ENCODE measurements at regions not wholly inside any gene's neighbourhood (a gene's known extent, or its start where the extent isn't known, plus 50 kb on each side); places are given as distances from the start of the nearest gene placed in this dataset.

- no peak overlapping the region for H3K4ac ChIP-seq (ENCODE audit: low read depth in 1 of 2, low read length in 2 of 2)
- WGBS, result 97% methylated on average over 3 of the region's 3 CpGs
- no peak overlapping the region for H2BK12ac ChIP-seq (ENCODE audit: low read length in 2 of 2)
- no peak overlapping the region for H3K4me2 ChIP-seq (ENCODE audit: low read length, poor library complexity, severe bottlenecking)
- no peak overlapping the region for H4K91ac ChIP-seq (ENCODE audit: low read length)
- H3K4me3 ChIP-seq (ENCODE audit: insufficient read depth in 1 of 2, low read depth in 1 of 2, low read length in 2 of 2), result no peak overlapping the region
- H4K8ac ChIP-seq (ENCODE audit: low read length), result no peak overlapping the region
- no peak overlapping the region for H3K9ac ChIP-seq (ENCODE audit: low read length)
- H3K9me3 ChIP-seq (ENCODE audit: control insufficient read depth, low read length), result no peaks in the 10 kb centered on the region
- H3K36me3 ChIP-seq (ENCODE audit: control insufficient read depth in 1 of 2, insufficient read depth in 2 of 2, low read depth in 1 of 2, low read length in 2 of 2), result no peaks in the 10 kb centered on the region
- no peak overlapping the region for H2BK5ac ChIP-seq (ENCODE audit: low read depth, low read length, poor library complexity, severe bottlenecking)
- H3K23ac ChIP-seq (ENCODE audit: low read length in 2 of 2), result no peak overlapping the region
- H2AK5ac ChIP-seq (ENCODE audit: low read length, severe bottlenecking), result no peak overlapping the region
- H2BK120ac ChIP-seq (ENCODE audit: low read depth, low read length), result no peak overlapping the region
- DNase-seq, result no peak
- H3K27ac ChIP-seq (ENCODE audit: low read length, poor library complexity, severe bottlenecking), result no peak overlapping the region
- H3K14ac ChIP-seq (ENCODE audit: low read length in 2 of 2), result no peak overlapping the region
- no peaks in the 10 kb centered on the region for H3K27me3 ChIP-seq (ENCODE audit: control insufficient read depth in 1 of 2, insufficient read depth in 1 of 2, low read length in 2 of 2)
- no peaks in the 10 kb centered on the region for H3K79me1 ChIP-seq (replicated peaks; ENCODE audit: low read length, poor library complexity, severe bottlenecking)
- no peak overlapping the region for H2BK15ac ChIP-seq (ENCODE audit: low read depth, poor library complexity, severe bottlenecking)
- no peaks in the 10 kb centered on the region for H3K4me1 ChIP-seq (ENCODE audit: control insufficient read depth, insufficient read depth, low read depth, low read length)
- H3K18ac ChIP-seq (ENCODE audit: low read depth in 1 of 2, low read length in 2 of 2), result no peak overlapping the region
- no peak overlapping the region for H2AFZ ChIP-seq (ENCODE audit: low read depth, low read length)
These were observed 674.3 kb upstream of the RGS18 start for GRCh38 chr1:191483988-191484387.

GRCh38 chr1:191490303-191490702 is 668.0 kb upstream of the RGS18 start:
- H2AFZ ChIP-seq (ENCODE audit: low read depth, low read length), result no peak overlapping the region
- no peak overlapping the region for H2BK12ac ChIP-seq (ENCODE audit: low read length in 2 of 2)
- no peak overlapping the region for H3K4me3 ChIP-seq (ENCODE audit: insufficient read depth in 1 of 2, low read depth in 1 of 2, low read length in 2 of 2)
- no peaks in the 10 kb centered on the region for H3K79me1 ChIP-seq (replicated peaks; ENCODE audit: low read length, poor library complexity, severe bottlenecking)
- H2BK120ac ChIP-seq (ENCODE audit: low read depth, low read length), result no peak overlapping the region
- H3K4ac ChIP-seq (ENCODE audit: low read depth in 1 of 2, low read length in 2 of 2), result no peak overlapping the region
- no peak overlapping the region for H3K27ac ChIP-seq (ENCODE audit: low read length, poor library complexity, severe bottlenecking)
- H3K23ac ChIP-seq (ENCODE audit: low read length in 2 of 2), result no peak overlapping the region
- no peaks in the 10 kb centered on the region for H3K9me3 ChIP-seq (ENCODE audit: control insufficient read depth, low read length)
- H2AK5ac ChIP-seq (ENCODE audit: low read length, severe bottlenecking), result no peak overlapping the region
- no peak overlapping the region for H4K91ac ChIP-seq (ENCODE audit: low read length)
- WGBS, result 67% methylated on average over 1 of the region's 2 CpGs
- no peaks in the 10 kb centered on the region for H3K27me3 ChIP-seq (ENCODE audit: control insufficient read depth in 1 of 2, insufficient read depth in 1 of 2, low read length in 2 of 2)
- no peak overlapping the region for H3K9ac ChIP-seq (ENCODE audit: low read length)
- no peaks in the 10 kb centered on the region for H3K4me1 ChIP-seq (ENCODE audit: control insufficient read depth, insufficient read depth, low read depth, low read length)
- no peak overlapping the region for H3K14ac ChIP-seq (ENCODE audit: low read length in 2 of 2)
- no peak overlapping the region for H3K18ac ChIP-seq (ENCODE audit: low read depth in 1 of 2, low read length in 2 of 2)
- H2BK15ac ChIP-seq (ENCODE audit: low read depth, poor library complexity, severe bottlenecking), result no peak overlapping the region
- no peak for DNase-seq
- no peaks in the 10 kb centered on the region for H3K36me3 ChIP-seq (ENCODE audit: control insufficient read depth in 1 of 2, insufficient read depth in 2 of 2, low read depth in 1 of 2, low read length in 2 of 2)
- no peak overlapping the region for H2BK5ac ChIP-seq (ENCODE audit: low read depth, low read length, poor library complexity, severe bottlenecking)
- H4K8ac ChIP-seq (ENCODE audit: low read length), result no peak overlapping the region
- no peak overlapping the region for H3K4me2 ChIP-seq (ENCODE audit: low read length, poor library complexity, severe bottlenecking)

GRCh38 chr1:191495040-191495439 is 663.2 kb upstream of the RGS18 start:
- H2BK120ac ChIP-seq (ENCODE audit: low read depth, low read length), result no peak overlapping the region
- no peak overlapping the region for H4K91ac ChIP-seq (ENCODE audit: low read length)
- no peak overlapping the region for H3K27ac ChIP-seq (ENCODE audit: low read length, poor library complexity, severe bottlenecking)
- no peak overlapping the region for H2BK5ac ChIP-seq (ENCODE audit: low read depth, low read length, poor library complexity, severe bottlenecking)
- H3K9ac ChIP-seq (ENCODE audit: low read length), result no peak overlapping the region
- H3K18ac ChIP-seq (ENCODE audit: low read depth in 1 of 2, low read length in 2 of 2), result no peak overlapping the region
- no peak overlapping the region for H3K14ac ChIP-seq (ENCODE audit: low read length in 2 of 2)
- H3K9me3 ChIP-seq (ENCODE audit: control insufficient read depth, low read length), result no peaks in the 10 kb centered on the region
- H3K4me3 ChIP-seq (ENCODE audit: insufficient read depth in 1 of 2, low read depth in 1 of 2, low read length in 2 of 2), result no peak overlapping the region
- no peak overlapping the region for H3K23ac ChIP-seq (ENCODE audit: low read length in 2 of 2)
- no peaks in the 10 kb centered on the region for H3K79me1 ChIP-seq (replicated peaks; ENCODE audit: low read length, poor library complexity, severe bottlenecking)
- no peak overlapping the region for H4K8ac ChIP-seq (ENCODE audit: low read length)
- H3K4me2 ChIP-seq (ENCODE audit: low read length, poor library complexity, severe bottlenecking), result no peak overlapping the region
- no peak for DNase-seq
- no peak overlapping the region for H2AK5ac ChIP-seq (ENCODE audit: low read length, severe bottlenecking)
- no peak overlapping the region for H2BK15ac ChIP-seq (ENCODE audit: low read depth, poor library complexity, severe bottlenecking)
- H3K4ac ChIP-seq (ENCODE audit: low read depth in 1 of 2, low read length in 2 of 2), result no peak overlapping the region
- H2BK12ac ChIP-seq (ENCODE audit: low read length in 2 of 2), result no peak overlapping the region
- H3K27me3 ChIP-seq (ENCODE audit: control insufficient read depth in 1 of 2, insufficient read depth in 1 of 2, low read length in 2 of 2), result no peaks in the 10 kb centered on the region
- no peaks in the 10 kb centered on the region for H3K36me3 ChIP-seq (ENCODE audit: control insufficient read depth in 1 of 2, insufficient read depth in 2 of 2, low read depth in 1 of 2, low read length in 2 of 2)
- no peaks in the 10 kb centered on the region for H3K4me1 ChIP-seq (ENCODE audit: control insufficient read depth, insufficient read depth, low read depth, low read length)
- 83% methylated on average over 1 of the region's 2 CpGs for WGBS
- H2AFZ ChIP-seq (ENCODE audit: low read depth, low read length), result no peak overlapping the region

GRCh38 chr1:191498318-191498717 is 659.9 kb upstream of the RGS18 start:
- Histone ChIP-seq H3K36me3 (ENCODE audit: control insufficient read depth in 1 of 2, insufficient read depth in 2 of 2, low read depth in 1 of 2, low read length in 2 of 2) (no peaks in the 10 kb centered on the region), H2BK12ac (ENCODE audit: low read length in 2 of 2) (no peak overlapping the region), H4K8ac (ENCODE audit: low read length) (no peak overlapping the region), H4K91ac (ENCODE audit: low read length) (no peak overlapping the region), H3K23ac (ENCODE audit: low read length in 2 of 2) (no peak overlapping the region), H2AK5ac (ENCODE audit: low read length, severe bottlenecking) (no peak overlapping the region), H3K27ac (ENCODE audit: low read length, poor library complexity, severe bottlenecking) (no peak overlapping the region), H3K4me1 (ENCODE audit: control insufficient read depth, insufficient read depth, low read depth, low read length) (no peaks in the 10 kb centered on the region), H3K14ac (ENCODE audit: low read length in 2 of 2) (no peak overlapping the region), H3K9me3 (ENCODE audit: control insufficient read depth, low read length) (no peaks in the 10 kb centered on the region), H2AFZ (ENCODE audit: low read depth, low read length) (no peak overlapping the region), H2BK120ac (ENCODE audit: low read depth, low read length) (no peak overlapping the region), H2BK5ac (ENCODE audit: low read depth, low read length, poor library complexity, severe bottlenecking) (no peak overlapping the region), H3K79me1 (replicated peaks; ENCODE audit: low read length, poor library complexity, severe bottlenecking) (no peaks in the 10 kb centered on the region), H2BK15ac (ENCODE audit: low read depth, poor library complexity, severe bottlenecking) (no peak overlapping the region), H3K27me3 (ENCODE audit: control insufficient read depth in 1 of 2, insufficient read depth in 1 of 2, low read length in 2 of 2) (no peaks in the 10 kb centered on the region), H3K4me2 (ENCODE audit: low read length, poor library complexity, severe bottlenecking) (no peak overlapping the region), H3K18ac (ENCODE audit: low read depth in 1 of 2, low read length in 2 of 2) (no peak overlapping the region), H3K4ac (ENCODE audit: low read depth in 1 of 2, low read length in 2 of 2) (no peak overlapping the region), H3K9ac (ENCODE audit: low read length) (no peak overlapping the region), H3K4me3 (ENCODE audit: insufficient read depth in 1 of 2, low read depth in 1 of 2, low read length in 2 of 2) (no peak overlapping the region)
- no peak for DNase-seq

Measured in mesenchymal stem cell (in vitro differentiated cells and primary cell).